H1 (cell line): ENCODE measurements at regions not wholly inside any gene's neighbourhood (a gene's known extent, or its start where the extent isn't known, plus 50 kb on each side); places are given as distances from the start of the nearest gene placed in this dataset.

Experiments used
- CTCF ChIA-PET: fragments of 300-600 bp; sonication (Branson Sonifier 250); formaldehyde crosslinking; loops from one replicate; lab custom pipeline; 2021; ENCODE audit not compliant: partially characterized antibody; lab: Charles Lee
- POLR2A ChIA-PET: fragments of 300-600 bp; sonication (Branson Sonifier 250); formaldehyde crosslinking; loops from one replicate; lab custom pipeline; 2021; ENCODE audit warnings: inconsistent platforms; ENCODE audit not compliant: partially characterized antibody; lab: Charles Lee
- DNase-seq, 2 experiments: peaks; one replicate each; pipeline versions ENCODE4 v3.0.0 to v3.0.0-alpha.2; 2010 to 2022; ENCODE audit warnings: low spot score in 2 of 2, low read depth in 1 of 2, mixed read lengths in 1 of 2
- FAIRE-seq: peaks from 2 replicates; lab custom pipeline; 2011; peaks lifted over from hg19 to GRCh38; lab: Jason Lieb, UNC
- H2AFZ ChIP-seq: 2 replicates; pipeline ENCODE4 v1.8.1; 2012; ENCODE audit warnings: low read length, inconsistent platforms
- H2AK5ac ChIP-seq: 2 replicates; pipeline ENCODE4 v1.6.1; 2013; ENCODE audit warnings: low read depth, low read length
- H2BK120ac ChIP-seq: replicated peaks from 2 replicates; pipeline ENCODE3; 2013; ENCODE audit warnings: low read depth, low read length, inconsistent platforms
- H2BK12ac ChIP-seq: 2 replicates; pipeline ENCODE4 v1.6.1; 2013; ENCODE audit warnings: low read depth, low read length
- H2BK15ac ChIP-seq: 2 replicates; pipeline ENCODE4 v1.6.1; 2013; ENCODE audit warnings: low read length
- H2BK20ac ChIP-seq: 2 replicates; pipeline ENCODE4 v1.6.1; 2013; ENCODE audit warnings: low read length
- H2BK5ac ChIP-seq: 2 replicates; pipeline ENCODE4 v1.6.1; 2013; ENCODE audit warnings: low read depth, low read length
- H3K14ac ChIP-seq: 2 replicates; pipeline ENCODE4 v1.6.1; 2013; ENCODE audit warnings: inconsistent platforms; ENCODE audit not compliant: insufficient read length
- H3K18ac ChIP-seq: 2 replicates; pipeline ENCODE4 v1.6.1; 2013; ENCODE audit warnings: low read length; ENCODE audit errors: extremely low read depth
- H3K23ac ChIP-seq: 2 replicates; pipeline ENCODE4 v1.6.1; 2013; ENCODE audit warnings: inconsistent platforms; ENCODE audit not compliant: insufficient read length
- H3K23me2 ChIP-seq: 2 replicates; pipeline ENCODE4 v1.6.1; 2013; ENCODE audit warnings: low read depth, low read length
- H3K27ac ChIP-seq: 2 replicates; pipeline ENCODE4 v1.6.1; 2011; ENCODE audit warnings: low read depth, low read length, inconsistent platforms
- H3K27me3 ChIP-seq, 4 experiments: replicated peaks in 1 of 4; 1 replicate in 1 of 4; 2 replicates in 3 of 4; pipeline versions ENCODE4 v1.6.1 to v1.8.1; 2011 to 2013; ENCODE audit warnings: low read length in 3 of 4, mild to moderate bottlenecking in 3 of 4, inconsistent platforms in 2 of 4, mixed read lengths in 2 of 4, moderate library complexity in 1 of 4; ENCODE audit not compliant: control insufficient read depth in 3 of 4, insufficient read depth in 3 of 4; ENCODE audit errors: extremely low read depth in 1 of 4
- H3K36me3 ChIP-seq, 4 experiments: 2 replicates each; pipeline versions ENCODE4 v1.6.1 to v1.8.1; 2011 to 2013; ENCODE audit warnings: mild to moderate bottlenecking in 4 of 4, low read length in 3 of 4, moderate library complexity in 2 of 4, control low read depth in 1 of 4, inconsistent platforms in 1 of 4; ENCODE audit not compliant: insufficient read depth in 4 of 4, control insufficient read depth in 2 of 4
- H3K4ac ChIP-seq: replicated peaks from 2 replicates; pipeline ENCODE3; 2013; ENCODE audit warnings: low read length, low read depth, mixed read lengths, inconsistent platforms; ENCODE audit not compliant: insufficient read length
- H3K4me1 ChIP-seq, 4 experiments: replicated peaks in 1 of 4; 1 replicate in 1 of 4; 2 replicates in 3 of 4; pipeline versions ENCODE4 v1.6.1 to v1.8.1; 2011 to 2013; ENCODE audit warnings: low read length in 3 of 4, inconsistent platforms in 2 of 4, mixed read lengths in 1 of 4; ENCODE audit not compliant: insufficient read depth in 4 of 4, control insufficient read depth in 3 of 4
- H3K4me2 ChIP-seq, 2 experiments: 2 replicates each; pipeline versions ENCODE4 v1.6.1 to v1.8.1; 2011 to 2013; ENCODE audit warnings: low read depth in 2 of 2, low read length in 2 of 2, control low read depth in 1 of 2, inconsistent platforms in 1 of 2, mild to moderate bottlenecking in 1 of 2; ENCODE audit not compliant: insufficient read depth in 1 of 2
- H3K4me3 ChIP-seq, 4 experiments: fragments of 200-600, 300-600 bp in 1 of 4; sonication (generic), shearing (Covaris generic), sonication (Bioruptor Twin) in 1 of 4; 2 replicates each; pipeline versions ENCODE4 v1.5.1 to v1.8.1; 2011 to 2016; ENCODE audit warnings: low read length in 4 of 4, low read depth in 3 of 4, control low read depth in 2 of 4, inconsistent platforms in 2 of 4, mild to moderate bottlenecking in 2 of 4, mixed read lengths in 1 of 4, moderate library complexity in 1 of 4; ENCODE audit not compliant: insufficient read depth in 2 of 4; ENCODE audit errors: extremely low read depth in 1 of 4
- H3K56ac ChIP-seq: replicated peaks from 2 replicates; pipeline ENCODE3; 2013; ENCODE audit warnings: low read depth, mild to moderate bottlenecking, mixed read lengths, low read length, inconsistent platforms; ENCODE audit not compliant: insufficient read length
- H3K79me1 ChIP-seq: 2 replicates; pipeline ENCODE4 v1.6.1; 2013; ENCODE audit warnings: low read depth, low read length, control low read depth
- H3K79me2 ChIP-seq, 2 experiments: 2 replicates each; pipeline versions ENCODE4 v1.6.1 to v1.8.1; 2012 to 2013; ENCODE audit warnings: low read length in 2 of 2, mild to moderate bottlenecking in 2 of 2, inconsistent platforms in 1 of 2; ENCODE audit not compliant: insufficient read depth in 2 of 2, control insufficient read depth in 1 of 2
- H3K9ac ChIP-seq, 4 experiments: replicated peaks in 1 of 4; 1 replicate in 1 of 4; 2 replicates in 3 of 4; pipeline versions ENCODE4 v1.6.1 to v1.8.1; 2011 to 2013; ENCODE audit warnings: low read depth in 3 of 4, low read length in 3 of 4, control low read depth in 2 of 4, mild to moderate bottlenecking in 2 of 4, moderate library complexity in 2 of 4, inconsistent platforms in 1 of 4; ENCODE audit errors: extremely low read depth in 1 of 4
- H3K9me3 ChIP-seq, 2 experiments: 2 replicates each; pipeline versions ENCODE4 v1.6.1 to v1.8.1; 2012 to 2013; ENCODE audit warnings: mild to moderate bottlenecking in 2 of 2, moderate library complexity in 2 of 2, control low read depth in 1 of 2, inconsistent platforms in 1 of 2, low read depth in 1 of 2, low read length in 1 of 2, mixed read lengths in 1 of 2; ENCODE audit not compliant: insufficient read depth in 2 of 2
- H4K20me1 ChIP-seq, 2 experiments: replicated peaks in 1 of 2; 2 replicates each; pipeline versions ENCODE3 to v1.8.1; 2011 to 2013; ENCODE audit warnings: inconsistent platforms in 2 of 2, low read length in 2 of 2, mild to moderate bottlenecking in 1 of 2; ENCODE audit not compliant: insufficient read depth in 2 of 2, control insufficient read depth in 1 of 2
- H4K5ac ChIP-seq: 2 replicates; pipeline ENCODE4 v1.6.1; 2013; ENCODE audit warnings: low read length, low read depth, mixed read lengths, inconsistent platforms; ENCODE audit not compliant: insufficient read length
- H4K8ac ChIP-seq: 2 replicates; pipeline ENCODE4 v1.8.0; 2013; ENCODE audit warnings: mild to moderate bottlenecking, moderate library complexity, low read length, inconsistent platforms; ENCODE audit not compliant: insufficient read depth; ENCODE audit errors: extremely low read depth
- H4K91ac ChIP-seq: replicated peaks from 2 replicates; pipeline ENCODE3; 2013; ENCODE audit warnings: low read length, mixed read lengths, inconsistent platforms; ENCODE audit not compliant: insufficient read length
- ATF3 ChIP-seq: IDR thresholded peaks from 2 replicates; pipeline ENCODE4 v1.6.1; 2011; ENCODE audit warnings: low read depth, mild to moderate bottlenecking, low read length; ENCODE audit not compliant: insufficient read depth
- BRCA1 ChIP-seq: IDR thresholded peaks from 2 replicates; pipeline ENCODE4 v1.6.1; 2012; ENCODE audit warnings: low read depth, low read length, improper control_type of control experiment
- CHD1 ChIP-seq: IDR thresholded peaks from 2 replicates; pipeline ENCODE4 v1.6.1; 2012; ENCODE audit warnings: low read depth, low read length, improper control_type of control experiment
- KDM1A ChIP-seq: fragments of 200-600, 300-600 bp; sonication (generic); IDR thresholded peaks from 2 replicates; pipeline ENCODE4 v1.7.1; 2016; ENCODE audit warnings: mild to moderate bottlenecking, low read length, borderline replicate concordance
- POLR2AphosphoS5 ChIP-seq: IDR thresholded peaks from 2 replicates; pipeline ENCODE4 v1.6.1; 2011; ENCODE audit warnings: low read depth, low read length
- SAP30 ChIP-seq: fragments of 300-600 bp; sonication (generic); IDR thresholded peaks from 2 replicates; pipeline ENCODE4 v1.7.1; 2012; ENCODE audit warnings: low read length, moderate library complexity, mild to moderate bottlenecking, inconsistent platforms; ENCODE audit not compliant: insufficient read depth, insufficient replicate concordance
- SIN3A ChIP-seq, 2 experiments: IDR thresholded peaks in 1 of 2; conservative IDR thresholded peaks in 1 of 2; 2 replicates each; pipeline ENCODE4 v1.6.1; 2011 to 2012; ENCODE audit warnings: low read length in 2 of 2, improper control_type of control experiment in 1 of 2, low read depth in 1 of 2, mild to moderate bottlenecking in 1 of 2
- SP1 ChIP-seq: IDR thresholded peaks from 2 replicates; pipeline ENCODE4 v1.6.1; 2011; ENCODE audit warnings: low read depth, low read length
- WGBS, 2 experiments: shearing (Covaris generic) in 1 of 2; methylation state at CpG; one replicate each; pipeline versions ENCODE4 v1.1.6 to v1.1.7; 2013 to 2015; ENCODE audit warnings: low lambda C conversion rate in 2 of 2, mixed read lengths in 2 of 2, inconsistent platforms in 1 of 2, low coverage in 1 of 2, missing lambda C conversion rate in 1 of 2; ENCODE audit not compliant: insufficient replicate concordance in 2 of 2, insufficient coverage in 1 of 2, insufficient read length in 1 of 2; ENCODE audit errors: extremely low coverage in 1 of 2, missing lambda C conversion rate in 1 of 2; 5-methylcytosine and 5-hydroxymethylcytosine counted together

GRCh38 chr15:61501815-61502389 is 272.8 kb upstream of the RORA start:
- H3K4me2 ChIP-seq: peak overlapping the region in 1 of 2 experiments; percentile 7; a peak in 2 of 4 replicates
- H3K9me3 ChIP-seq: no peaks in the 10 kb centered on the region
- no peak overlapping the region for H3K4ac ChIP-seq
- peaks cover 0 to 13% (median 12%) of the 10 kb centered on the region in 4 experiments; a peak in 5 of 7 replicates for H3K4me1 ChIP-seq
- H3K79me2 ChIP-seq: no peaks in the 10 kb centered on the region
- H3K27ac ChIP-seq: no peak overlapping the region
- TF ChIP-seq SP1 (no peak), KDM1A (no peak), BRCA1 (no peak), POLR2AphosphoS5 (no peak), ATF3 (no peak), SAP30 (no peak), SIN3A (conservative IDR thresholded peaks at IDR 0.05 in 1 of 2, IDR thresholded peaks at IDR 0.05 in 1 of 2; ENCODE audit: low read depth in 1 of 2, low read length in 2 of 2) (no peak), CHD1 (no peak)
- H4K20me1 ChIP-seq: no peaks in the 10 kb centered on the region
- no peaks in the 10 kb centered on the region for H3K23me2 ChIP-seq
- 79% methylated on average over 12 of the region's 12 CpGs; no CpG with 5 or more reads in 1 of the 2 experiments for WGBS, 2 experiments
- no peak overlapping the region for H3K56ac ChIP-seq
- H2BK15ac ChIP-seq: no peak overlapping the region
- CTCF ChIA-PET: no interaction called here
- no peak overlapping the region for H3K18ac ChIP-seq
- H3K79me1 ChIP-seq: no peaks in the 10 kb centered on the region
- no peak for DNase-seq
- no peak overlapping the region for H3K4me3 ChIP-seq
- no peak overlapping the region for H3K14ac ChIP-seq
- no peak overlapping the region for H3K9ac ChIP-seq
- H2BK5ac ChIP-seq: no peak overlapping the region
- no peak overlapping the region for H2BK12ac ChIP-seq
- H4K5ac ChIP-seq: no peak overlapping the region
- H3K36me3 ChIP-seq: no peaks in the 10 kb centered on the region
- H2BK120ac ChIP-seq: no peak overlapping the region
- H2BK20ac ChIP-seq: no peak overlapping the region
- no peaks in the 10 kb centered on the region for H3K27me3 ChIP-seq
- FAIRE-seq: no peak
- H4K91ac ChIP-seq: no peak overlapping the region
- no peak overlapping the region for H4K8ac ChIP-seq
- POLR2A ChIA-PET: no interaction called here
- 0 out of 2 replicates have a peak overlapping the region, but pooled peaks have one; percentile 11 for H2AFZ ChIP-seq
- H3K23ac ChIP-seq: no peak overlapping the region
- H2AK5ac ChIP-seq: no peak overlapping the region
